Medulla oblongata (tissue), 1 donor: ENCODE measurements at regions not wholly inside any gene's neighbourhood (a gene's known extent, or its start where the extent isn't known, plus 50 kb on each side); places are given as distances from the start of the nearest gene placed in this dataset.

Experiments
- DNase-seq: peaks from one replicate; pipeline ENCODE4 v3.0.0-alpha.2; 2015; ENCODE audit errors: extremely low spot score

DNA sequence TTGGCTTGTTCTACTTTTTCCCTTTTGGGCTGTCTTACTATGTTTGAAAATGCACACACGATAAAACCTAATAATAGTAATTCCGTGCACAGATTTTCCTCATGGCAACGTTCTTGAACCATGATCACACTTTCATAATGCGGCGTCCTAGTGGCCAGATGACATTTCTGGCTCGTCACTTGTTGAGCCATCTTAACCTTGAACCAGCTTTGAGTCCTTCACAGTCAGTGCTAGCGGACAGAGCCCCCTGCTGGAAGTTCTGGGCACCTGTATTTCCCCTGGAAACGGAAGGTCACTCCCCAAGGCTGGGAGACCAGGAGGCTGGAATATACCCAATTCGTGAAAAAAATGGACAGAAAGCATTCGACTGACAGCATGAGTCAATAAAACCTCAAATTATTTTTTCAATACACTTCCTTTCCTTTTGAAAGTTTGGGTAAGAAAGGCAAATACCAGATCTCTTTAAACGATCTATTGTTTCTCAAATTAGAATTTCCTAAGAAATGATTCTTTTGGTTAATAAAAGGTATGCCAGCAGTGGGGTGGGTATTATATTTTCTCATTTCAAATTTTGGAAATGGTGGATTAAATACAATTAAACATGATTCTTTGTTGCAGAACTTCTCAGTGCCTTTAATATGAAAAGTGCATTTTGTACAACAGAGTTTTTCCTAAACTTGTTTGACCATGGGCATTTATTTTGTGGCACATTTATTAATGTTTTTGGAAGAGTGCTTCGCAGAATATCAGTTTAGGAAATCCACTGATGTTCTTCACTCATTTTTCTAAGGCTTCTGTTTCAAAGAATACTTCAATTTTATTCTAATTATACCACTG is 542.3 kb downstream of the QKI start:
- peak; percentile 90 for DNase-seq

DNA sequence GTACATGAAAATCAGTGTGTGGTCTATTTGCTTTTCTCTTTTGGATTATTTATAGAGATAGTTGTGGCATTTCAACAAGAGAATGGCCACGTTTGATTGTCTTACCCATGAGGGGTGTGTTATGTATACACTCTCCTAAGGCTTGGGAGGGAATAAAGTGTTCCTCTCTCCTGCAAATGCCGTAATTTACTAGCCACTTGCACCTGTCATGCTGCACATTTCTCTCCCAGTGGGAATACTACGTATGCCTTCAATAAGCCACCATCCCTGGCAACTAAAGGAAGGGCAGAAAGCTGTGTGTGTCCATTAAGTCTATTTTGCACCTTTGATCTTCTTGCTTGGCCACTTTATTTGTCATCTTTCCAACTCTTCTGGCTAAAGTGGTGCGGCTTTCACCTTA is 541.2 kb downstream of the QKI start:
- no peak for DNase-seq

DNA sequence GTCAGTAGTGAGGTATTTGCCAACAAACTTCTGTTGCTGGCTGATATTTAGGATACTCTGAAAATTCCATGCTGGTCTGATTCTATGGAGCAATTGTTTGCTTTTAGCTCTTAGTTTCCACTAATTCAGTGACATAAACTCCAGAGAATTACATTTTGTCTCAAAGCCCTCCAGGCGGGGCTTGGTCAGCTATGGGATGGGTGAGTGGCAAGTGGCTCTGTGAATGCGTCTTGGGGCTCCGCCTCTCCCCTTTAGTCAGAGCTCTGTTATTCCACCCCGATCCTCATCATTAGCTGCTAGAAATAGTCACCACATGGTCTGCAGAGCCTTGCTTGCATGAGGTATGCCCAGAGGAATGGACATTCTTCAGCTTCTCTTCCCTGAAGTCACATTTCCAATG is 540.6 kb downstream of the QKI start:
- no peak for DNase-seq

DNA sequence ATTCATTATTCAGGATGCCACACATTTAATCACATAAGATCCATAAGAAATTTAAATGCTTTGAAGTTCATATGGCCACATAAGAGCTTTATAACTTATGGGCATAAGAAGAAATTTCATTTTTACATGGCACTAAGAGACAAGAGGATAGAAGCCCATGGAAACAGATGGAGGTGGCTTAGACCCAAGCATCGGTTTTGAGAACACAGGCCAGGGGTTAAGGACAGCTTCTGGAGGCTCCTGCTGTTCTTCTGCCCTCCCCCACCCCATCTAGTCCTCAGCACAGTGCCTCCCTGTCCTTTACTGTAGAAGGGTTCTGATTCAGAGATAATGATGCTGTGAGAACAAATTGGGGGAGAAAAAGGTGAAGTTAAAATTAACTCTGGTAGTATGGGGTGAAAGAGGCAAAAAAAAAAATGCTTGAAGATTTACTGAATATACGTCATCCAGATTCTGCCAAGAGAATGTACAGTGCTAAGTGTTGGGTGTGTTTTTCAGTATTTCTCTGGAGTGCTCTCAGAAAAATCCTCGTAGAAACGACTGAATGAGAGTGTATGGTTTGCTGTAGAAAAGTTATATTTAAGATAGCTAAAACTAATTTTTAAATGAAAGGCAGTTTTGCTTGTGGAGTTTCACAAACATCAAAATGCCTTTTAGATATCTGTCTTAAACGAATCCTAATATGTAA is 539.7 kb downstream of the QKI start:
- DNase-seq = no peak

GRCh38 chr6:163952005-163952404 is 537.5 kb downstream of the QKI start:
- no peak for DNase-seq

DNA sequence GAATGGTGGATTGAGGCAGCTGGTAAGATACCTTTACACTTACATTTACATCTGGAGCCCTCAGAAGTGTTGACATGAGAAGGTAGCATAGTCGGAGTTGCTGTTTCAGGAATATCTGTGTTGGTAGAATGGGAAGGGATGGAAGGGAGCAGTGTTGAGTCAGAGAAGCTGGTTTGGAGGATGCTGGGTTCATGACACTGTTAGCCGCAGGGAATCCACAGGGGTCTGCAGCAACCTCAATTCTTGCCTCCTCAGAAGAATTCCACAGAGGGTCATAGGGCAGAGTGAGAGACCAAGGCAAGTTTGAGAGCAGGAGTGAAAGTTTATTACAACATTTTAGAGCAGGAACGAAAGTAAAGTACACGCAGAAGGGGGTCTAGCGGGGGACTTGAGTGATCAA is 536.8 kb downstream of the QKI start:
- DNase-seq = no peak

GRCh38 chr6:163950159-163950558 is 535.6 kb downstream of the QKI start:
- DNase-seq = no peak

GRCh38 chr6:163949431-163949830 is 534.9 kb downstream of the QKI start:
- no peak for DNase-seq

DNA sequence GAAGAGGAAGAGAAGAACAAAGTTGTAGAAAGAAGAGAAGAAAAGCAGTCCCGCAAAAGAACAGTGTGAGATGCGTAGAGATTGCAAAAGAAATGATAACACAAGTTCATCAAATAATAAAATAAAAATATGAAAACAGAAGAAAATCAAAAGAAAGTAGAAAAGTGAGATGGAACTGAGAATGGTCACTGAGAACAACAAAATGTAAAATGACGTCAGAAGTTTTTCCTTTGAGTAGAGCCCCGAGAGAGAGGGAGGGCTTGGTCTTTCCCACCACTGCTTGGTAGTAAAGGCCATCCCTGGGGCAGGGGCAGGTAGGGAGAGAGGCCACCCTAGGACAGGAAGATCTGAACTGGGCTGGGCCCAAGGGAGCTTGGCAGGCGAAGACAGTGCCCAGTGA is 533.7 kb downstream of the QKI start:
- no peak for DNase-seq

DNA sequence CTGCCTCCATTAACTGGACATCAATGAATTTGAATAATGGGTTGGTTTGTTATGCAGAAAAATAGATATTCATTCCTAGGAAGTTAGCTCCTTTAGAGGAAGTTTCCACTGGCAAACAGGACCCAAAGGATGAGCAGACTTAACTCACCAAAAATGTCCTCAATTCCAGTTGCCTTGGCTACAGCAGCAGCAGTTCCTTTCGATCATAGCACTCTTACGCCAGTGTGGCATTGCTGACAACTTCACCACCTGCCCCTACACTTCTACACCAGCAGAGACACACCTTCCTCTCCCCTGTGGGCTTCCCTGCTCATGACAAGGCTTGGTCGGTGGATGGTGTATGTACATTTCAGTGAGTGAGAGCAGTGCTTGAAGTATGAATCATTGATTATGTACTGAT is 532.8 kb downstream of the QKI start:
- no peak for DNase-seq

- no peak for DNase-seq
Observed at GRCh38 chr6:163946437-163946836, 531.9 kb downstream of the QKI start.

GRCh38 chr6:163945808-163946207 is 531.3 kb downstream of the QKI start:
- DNase-seq = peak; percentile 74

DNA sequence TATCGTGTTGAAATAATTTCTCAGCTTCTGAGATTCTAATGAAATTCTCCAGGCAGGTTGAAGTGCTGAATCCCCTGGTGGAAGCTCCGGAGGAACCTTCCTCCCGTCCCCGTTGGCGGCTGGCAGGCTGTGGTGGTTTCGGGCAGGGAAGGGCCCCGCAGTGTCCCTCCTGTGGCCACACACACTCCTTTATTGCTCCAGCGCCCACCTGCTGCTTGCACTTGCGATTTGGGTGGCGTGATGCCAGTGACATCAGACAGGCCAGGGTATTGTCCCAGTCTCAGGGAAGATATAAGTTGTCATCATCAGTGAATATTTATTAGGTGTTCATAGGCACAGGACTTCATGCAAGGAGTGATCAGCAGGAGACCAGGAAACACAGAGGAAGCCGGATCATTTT is 530.4 kb downstream of the QKI start:
- DNase-seq = peak; percentile 40

DNA sequence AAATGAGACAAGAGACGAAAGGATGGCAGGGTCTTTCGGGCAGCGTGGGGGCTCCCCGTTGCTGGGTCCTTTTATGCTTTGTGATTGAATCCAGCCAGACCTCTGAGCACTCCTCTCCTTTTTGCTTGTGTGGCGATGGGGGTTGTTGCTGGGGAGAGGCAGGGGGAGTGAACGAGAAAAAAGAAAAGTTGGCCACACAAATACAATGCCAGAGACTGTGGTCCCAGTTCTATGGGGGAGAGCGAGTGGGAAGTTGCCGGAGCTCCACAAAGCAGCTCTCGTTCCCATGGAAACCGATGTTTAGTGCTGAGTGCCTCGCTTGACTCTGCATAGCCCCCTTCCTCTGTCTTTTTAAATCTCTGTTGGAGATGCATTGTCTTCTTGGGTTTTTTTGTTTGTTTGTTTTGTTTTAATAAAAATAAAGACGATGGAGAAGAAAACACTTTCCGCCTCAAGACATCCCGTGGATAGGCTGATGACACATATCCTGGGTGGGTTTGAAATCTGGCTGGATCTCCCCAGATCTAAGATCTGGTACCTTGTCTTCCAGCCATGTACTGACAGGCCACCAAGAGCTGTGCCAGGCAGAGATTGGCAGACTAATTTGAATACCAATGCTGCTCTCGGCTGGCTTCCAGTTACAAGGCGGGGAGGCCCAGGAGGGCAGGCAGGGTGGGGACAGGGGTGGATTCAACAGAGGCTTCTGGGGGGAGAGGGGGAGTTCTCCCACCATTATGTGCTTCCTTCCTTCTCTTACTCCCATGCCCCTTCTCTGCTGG is 529.3 kb downstream of the QKI start:
- DNase-seq = peak; percentile 89

GRCh38 chr6:163942790-163943189 is 528.3 kb downstream of the QKI start:
- no peak for DNase-seq

- DNase-seq = no peak
Observed at GRCh38 chr6:163941624-163941976, 527.1 kb downstream of the QKI start.

DNA sequence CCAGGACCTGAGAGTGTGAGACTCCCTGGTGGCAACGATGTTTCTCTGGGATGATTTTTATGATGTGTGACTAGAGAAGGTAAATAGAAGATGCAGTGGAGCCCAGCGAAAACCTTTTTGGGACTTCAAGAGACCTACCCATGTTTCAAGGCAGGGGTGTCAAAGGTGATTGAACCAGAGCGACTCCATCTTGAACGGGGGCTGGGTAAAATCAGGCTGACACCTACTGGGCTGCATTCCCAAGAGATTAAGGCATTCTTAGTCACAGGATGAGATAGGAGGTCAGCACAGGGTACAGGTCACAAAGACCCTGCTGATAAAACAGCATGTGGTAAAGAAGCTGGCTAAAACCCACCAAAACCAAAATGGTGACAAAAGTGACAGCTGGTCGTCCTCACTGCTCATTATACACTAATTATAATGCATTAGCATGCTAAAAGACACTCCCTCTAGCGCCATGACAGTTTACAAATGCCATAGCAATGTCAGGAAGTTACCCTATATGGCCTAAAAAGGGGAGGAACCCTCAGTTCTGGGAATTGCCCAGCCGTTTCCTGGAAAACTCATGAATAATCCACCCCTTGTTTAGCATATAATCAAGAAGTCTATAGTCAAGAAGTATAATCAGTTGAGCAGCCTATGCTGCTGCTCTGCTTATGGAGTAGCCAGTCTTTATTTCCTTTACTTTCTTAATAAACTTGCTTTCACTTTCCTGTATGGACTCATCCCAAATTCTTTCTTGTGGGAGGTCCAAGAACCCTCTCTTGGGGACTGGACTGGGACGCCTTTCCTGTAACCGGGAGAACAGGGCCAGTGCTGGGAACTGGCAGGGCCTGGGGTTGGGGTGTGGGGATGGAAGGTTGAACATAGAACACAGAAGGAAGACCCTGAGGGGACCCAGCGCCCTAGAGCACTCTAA is 526.4 kb downstream of the QKI start:
- DNase-seq = no peak

- DNase-seq = no peak
Observed at GRCh38 chr6:163937071-163937470, 522.6 kb downstream of the QKI start.

DNA sequence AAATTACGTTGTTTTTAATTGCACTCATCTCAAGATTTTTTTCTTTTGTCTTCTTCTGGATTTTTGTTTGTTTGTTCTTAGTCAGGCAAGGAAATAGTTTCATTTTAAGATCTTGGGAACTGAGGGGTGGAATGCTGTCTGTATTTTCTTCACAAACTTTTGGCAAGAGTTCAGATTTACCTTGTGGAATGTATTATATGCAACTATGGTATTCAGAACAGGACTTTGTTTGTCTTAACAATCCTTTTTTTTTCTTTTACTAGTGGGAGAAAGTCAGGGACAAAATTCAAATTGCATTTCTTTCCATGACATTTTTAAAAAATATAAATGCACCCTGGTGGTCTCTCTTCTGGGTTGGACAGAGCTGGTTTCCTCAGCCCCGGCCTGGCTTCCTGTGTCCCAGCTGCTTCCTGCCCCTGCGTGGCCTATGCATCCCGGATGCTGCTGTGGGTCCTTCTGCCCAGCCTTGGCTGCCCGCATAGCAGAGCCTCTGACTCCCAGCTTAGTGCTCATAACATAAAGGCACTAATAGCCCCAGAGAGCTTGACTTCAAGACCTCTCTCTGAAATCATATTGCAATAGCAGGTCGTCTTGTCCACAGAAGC is 520.7 kb downstream of the QKI start:
- DNase-seq = no peak

- DNase-seq = no peak
Observed at GRCh38 chr6:163930012-163930411, 515.5 kb downstream of the QKI start.

GRCh38 chr6:163929538-163929937 is 515.0 kb downstream of the QKI start:
- no peak for DNase-seq
